ENCODE measurements at regions not wholly inside any gene's neighbourhood (a gene's known extent, or its start where the extent isn't known, plus 50 kb on each side); places are given as distances from the start of the nearest gene placed in this dataset.

GRCh38 chr14:62280366-62280765, 518.1 kb downstream of the SNAPC1 start:
- no peak for DNase-seq (ENCODE audit: low read depth)
- Histone ChIP-seq H3K4me3 (ENCODE audit: low read depth, low read length) (no peak overlapping the region), H3K27me3 (ENCODE audit: control insufficient read depth, insufficient read depth, low read length) (no peaks in the 10 kb centered on the region), H3K36me3 (ENCODE audit: control insufficient read depth, insufficient read depth, low read length) (no peaks in the 10 kb centered on the region)
- POLR2A ChIA-PET, result no interaction called here
- TF ChIP-seq, protein P1, sequence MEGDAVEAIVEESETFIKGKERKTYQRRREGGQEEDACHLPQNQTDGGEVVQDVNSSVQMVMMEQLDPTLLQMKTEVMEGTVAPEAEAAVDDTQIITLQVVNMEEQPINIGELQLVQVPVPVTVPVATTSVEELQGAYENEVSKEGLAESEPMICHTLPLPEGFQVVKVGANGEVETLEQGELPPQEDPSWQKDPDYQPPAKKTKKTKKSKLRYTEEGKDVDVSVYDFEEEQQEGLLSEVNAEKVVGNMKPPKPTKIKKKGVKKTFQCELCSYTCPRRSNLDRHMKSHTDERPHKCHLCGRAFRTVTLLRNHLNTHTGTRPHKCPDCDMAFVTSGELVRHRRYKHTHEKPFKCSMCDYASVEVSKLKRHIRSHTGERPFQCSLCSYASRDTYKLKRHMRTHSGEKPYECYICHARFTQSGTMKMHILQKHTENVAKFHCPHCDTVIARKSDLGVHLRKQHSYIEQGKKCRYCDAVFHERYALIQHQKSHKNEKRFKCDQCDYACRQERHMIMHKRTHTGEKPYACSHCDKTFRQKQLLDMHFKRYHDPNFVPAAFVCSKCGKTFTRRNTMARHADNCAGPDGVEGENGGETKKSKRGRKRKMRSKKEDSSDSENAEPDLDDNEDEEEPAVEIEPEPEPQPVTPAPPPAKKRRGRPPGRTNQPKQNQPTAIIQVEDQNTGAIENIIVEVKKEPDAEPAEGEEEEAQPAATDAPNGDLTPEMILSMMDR (IDR thresholded peaks at IDR 0.05; ENCODE audit: insufficient read depth, low read depth, low read length), result no peak
- CTCF ChIA-PET, result no interaction called here

DNA sequence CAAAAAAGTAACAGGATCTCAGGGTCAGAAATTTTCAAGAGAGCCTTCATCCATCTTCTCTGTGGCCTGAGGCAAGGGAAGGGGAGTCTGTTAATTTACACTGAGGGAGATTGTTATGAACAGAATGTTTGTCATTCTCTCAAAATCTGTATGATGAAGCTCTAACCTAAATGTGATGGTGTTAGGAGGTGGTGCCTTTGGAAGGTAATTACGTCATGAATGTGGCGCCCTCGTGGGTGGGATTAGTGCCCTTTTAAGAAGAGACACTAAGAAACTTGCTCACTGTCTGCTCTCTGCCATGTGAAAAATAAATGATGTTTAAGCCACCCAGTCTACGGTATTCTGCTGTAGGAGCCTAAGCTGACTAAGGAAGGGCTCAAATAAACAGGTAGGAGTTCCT, 521.6 kb downstream of the SNAPC1 start:
- ChIA-PET POLR2A (no interaction called here), CTCF (no interaction called here)
- Histone ChIP-seq H3K4me3 (ENCODE audit: low read depth, low read length) (no peak overlapping the region), H3K36me3 (ENCODE audit: control insufficient read depth, insufficient read depth, low read length) (no peaks in the 10 kb centered on the region), H3K27me3 (ENCODE audit: control insufficient read depth, insufficient read depth, low read length) (no peaks in the 10 kb centered on the region)
- TF ChIP-seq, protein P1 (IDR thresholded peaks at IDR 0.05; ENCODE audit: insufficient read depth, low read depth, low read length), result no peak
- DNase-seq (ENCODE audit: low read depth), result no peak

DNA sequence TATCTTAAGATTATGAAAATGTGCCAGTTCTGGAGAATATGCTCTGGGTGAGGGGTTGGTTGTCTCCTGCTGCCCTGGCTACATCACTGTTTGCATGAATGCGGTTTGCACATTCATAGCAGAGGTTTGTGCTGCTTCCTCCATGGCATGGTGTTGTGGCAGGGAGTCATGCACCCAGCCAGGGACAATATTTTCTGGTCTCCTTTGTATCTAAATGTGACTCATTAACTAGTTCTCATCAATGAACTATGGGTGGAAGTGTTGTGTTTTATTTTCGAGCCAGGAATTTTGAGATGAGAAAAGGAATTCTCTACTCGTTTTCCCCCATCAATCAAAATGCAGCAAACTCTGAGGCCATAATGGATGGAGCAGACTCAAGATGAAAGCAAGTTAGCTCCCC, 527.3 kb downstream of the SNAPC1 start:
- DNase-seq (ENCODE audit: low read depth), result no peak
- ChIA-PET POLR2A (no interaction called here), CTCF (no interaction called here)
- H3K36me3 ChIP-seq (ENCODE audit: control insufficient read depth, insufficient read depth, low read length), result no peaks in the 10 kb centered on the region
- no peak overlapping the region for H3K4me3 ChIP-seq (ENCODE audit: low read depth, low read length)
- TF ChIP-seq, protein P1 (IDR thresholded peaks at IDR 0.05; ENCODE audit: insufficient read depth, low read depth, low read length), result no peak
- H3K27me3 ChIP-seq (ENCODE audit: control insufficient read depth, insufficient read depth, low read length), result no peaks in the 10 kb centered on the region

DNA sequence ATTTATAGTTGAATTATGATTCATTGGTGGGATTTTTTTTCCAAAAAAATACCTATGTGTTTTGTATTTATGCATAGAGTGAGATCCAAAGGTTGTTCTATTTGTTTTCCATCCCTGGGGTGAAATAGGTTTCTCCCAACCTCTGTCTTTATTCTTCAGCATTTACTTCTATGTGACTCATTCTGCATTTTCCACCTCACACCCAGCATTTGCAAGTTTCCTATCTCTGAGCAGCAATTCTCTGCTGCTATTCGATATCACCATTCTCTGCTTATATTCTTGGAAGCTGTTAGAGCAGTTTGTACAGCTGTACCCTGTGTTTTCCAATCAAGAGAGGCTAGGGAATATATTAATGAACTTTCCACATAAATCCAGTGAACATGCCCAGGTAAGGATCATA, 538.9 kb downstream of the SNAPC1 start:
- no peak for DNase-seq (ENCODE audit: low read depth)
- ChIA-PET CTCF (no interaction called here), POLR2A (no interaction called here)
- H3K27me3 ChIP-seq (ENCODE audit: control insufficient read depth, insufficient read depth, low read length), result no peaks in the 10 kb centered on the region
- no peak overlapping the region for H3K4me3 ChIP-seq (ENCODE audit: low read depth, low read length)
- TF ChIP-seq, protein P1 (IDR thresholded peaks at IDR 0.05; ENCODE audit: insufficient read depth, low read depth, low read length), result no peak
- no peaks in the 10 kb centered on the region for H3K36me3 ChIP-seq (ENCODE audit: control insufficient read depth, insufficient read depth, low read length)

GRCh38 chr14:62301911-62302310, 539.7 kb downstream of the SNAPC1 start:
- ChIA-PET POLR2A (no interaction called here), CTCF (no interaction called here)
- Histone ChIP-seq H3K4me3 (ENCODE audit: low read depth, low read length) (no peak overlapping the region), H3K27me3 (ENCODE audit: control insufficient read depth, insufficient read depth, low read length) (no peaks in the 10 kb centered on the region), H3K36me3 (ENCODE audit: control insufficient read depth, insufficient read depth, low read length) (no peaks in the 10 kb centered on the region)
- TF ChIP-seq, protein P1 (IDR thresholded peaks at IDR 0.05; ENCODE audit: insufficient read depth, low read depth, low read length), result no peak
- DNase-seq (ENCODE audit: low read depth), result no peak

All from BJ (cell line).